ENCODE measurements at regions not wholly inside any gene's neighbourhood (a gene's known extent, or its start where the extent isn't known, plus 50 kb on each side); places are given as distances from the start of the nearest gene placed in this dataset.
"Not testable (repeated sequence)": the region's sequence is repeated elsewhere in the genome, so short reads cannot be mapped to it uniquely, and the experiment has no call there.

DNA sequence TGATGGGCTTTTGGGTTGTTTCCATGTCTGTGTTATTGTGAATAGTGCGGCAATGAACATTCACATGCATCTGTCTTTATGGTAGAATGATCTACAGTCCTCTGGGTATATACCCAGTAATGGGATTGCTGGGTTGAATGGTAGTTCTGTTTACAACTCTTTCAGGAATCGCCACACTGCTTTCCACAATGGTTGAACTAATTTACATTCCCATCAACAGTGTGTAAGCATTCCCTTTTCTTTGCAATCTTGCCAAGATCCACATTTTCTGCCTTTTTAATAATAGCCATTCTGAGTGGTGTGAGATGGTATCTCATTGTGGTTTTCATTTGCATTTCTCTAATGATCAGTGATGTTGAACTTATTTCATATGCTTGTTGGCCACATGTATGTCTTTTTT is 756.5 kb downstream of the DIAPH3 start:
- not testable (repeated sequence) for H3K27ac ChIP-seq (ENCODE audit: low read depth in 1 of 2, low read length in 1 of 2); H3K4me1 ChIP-seq (ENCODE audit: control insufficient read depth in 2 of 2, insufficient read depth in 2 of 2, low read length in 2 of 2); DNase-seq (ENCODE audit: low read depth in 6 of 9, low spot score in 9 of 9); H3K4me3 ChIP-seq (ENCODE audit: low read length in 2 of 2); H3K36me3 ChIP-seq (ENCODE audit: control insufficient read depth in 2 of 2, insufficient read depth in 2 of 2, low read length in 1 of 2); H3K27me3 ChIP-seq (ENCODE audit: control insufficient read depth in 2 of 2, insufficient read depth in 1 of 2, low read length in 1 of 2); H3K9me3 ChIP-seq (ENCODE audit: control insufficient read depth in 2 of 2, insufficient read depth in 1 of 2, low read length in 1 of 2)
- 94% methylated on average over 2 of the region's 2 CpGs for WGBS

DNA sequence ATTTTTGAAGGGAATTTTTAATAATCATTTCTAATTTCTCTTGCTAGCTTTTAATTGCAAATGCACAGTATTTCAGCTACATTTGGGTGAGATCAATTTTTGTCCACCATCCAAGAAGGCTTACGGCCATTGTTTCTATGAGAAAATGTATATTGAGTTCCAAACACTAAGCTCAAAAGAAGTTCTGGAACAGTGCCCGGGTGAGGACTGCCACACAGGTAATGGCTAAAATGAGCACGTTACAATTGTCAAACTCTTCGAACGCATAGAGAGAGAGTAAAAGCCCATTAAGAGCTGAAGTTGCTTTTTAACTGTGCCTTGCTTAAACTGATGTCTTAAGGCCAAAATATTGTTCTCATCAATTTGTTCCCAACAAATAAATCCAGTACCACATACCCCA is 755.0 kb downstream of the DIAPH3 start:
- no peak overlapping the region for H3K27ac ChIP-seq (ENCODE audit: low read depth in 1 of 2, low read length in 1 of 2)
- H3K36me3 ChIP-seq (ENCODE audit: control insufficient read depth in 2 of 2, insufficient read depth in 2 of 2, low read length in 1 of 2), result no peaks in the 10 kb centered on the region
- H3K4me3 ChIP-seq (ENCODE audit: low read length in 2 of 2), result no peak overlapping the region
- no peaks in the 10 kb centered on the region for H3K27me3 ChIP-seq (ENCODE audit: control insufficient read depth in 2 of 2, insufficient read depth in 1 of 2, low read length in 1 of 2)
- H3K9me3 ChIP-seq (ENCODE audit: control insufficient read depth in 2 of 2, insufficient read depth in 1 of 2, low read length in 1 of 2), result no peaks in the 10 kb centered on the region
- 95% methylated on average over 5 of the region's 5 CpGs for WGBS
- DNase-seq (ENCODE audit: low read depth in 6 of 9, low spot score in 9 of 9), result no peak
- H3K4me1 ChIP-seq (ENCODE audit: control insufficient read depth in 2 of 2, insufficient read depth in 2 of 2, low read length in 2 of 2), result no peaks in the 10 kb centered on the region

DNA sequence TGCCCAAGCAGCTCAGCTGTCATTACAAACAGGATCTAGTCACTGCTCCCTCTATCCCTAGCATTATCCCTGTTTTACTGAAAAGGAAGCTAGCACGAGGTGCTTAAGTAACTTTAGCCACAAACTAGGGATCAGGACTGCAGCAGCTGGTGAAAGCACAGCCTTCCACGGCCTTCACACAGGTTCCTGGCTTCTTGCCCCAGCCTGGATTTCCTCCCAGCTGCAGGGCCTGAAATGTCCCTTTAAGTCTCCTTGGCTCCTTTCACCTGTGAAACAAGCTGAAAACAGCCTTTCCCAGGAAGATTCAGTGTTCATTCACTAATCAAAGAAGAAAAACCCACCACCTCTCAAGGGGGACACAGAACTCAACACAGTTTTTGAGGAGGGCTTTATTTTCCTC is 754.5 kb downstream of the DIAPH3 start:
- H3K27me3 ChIP-seq (ENCODE audit: control insufficient read depth in 2 of 2, insufficient read depth in 1 of 2, low read length in 1 of 2), result no peaks in the 10 kb centered on the region
- no peaks in the 10 kb centered on the region for H3K9me3 ChIP-seq (ENCODE audit: control insufficient read depth in 2 of 2, insufficient read depth in 1 of 2, low read length in 1 of 2)
- no peaks in the 10 kb centered on the region for H3K4me1 ChIP-seq (ENCODE audit: control insufficient read depth in 2 of 2, insufficient read depth in 2 of 2, low read length in 2 of 2)
- peak in 1 of 9 donors; percentile 2 for DNase-seq (ENCODE audit: low read depth in 6 of 9, low spot score in 9 of 9)
- no peak overlapping the region for H3K27ac ChIP-seq (ENCODE audit: low read depth in 1 of 2, low read length in 1 of 2)
- H3K36me3 ChIP-seq (ENCODE audit: control insufficient read depth in 2 of 2, insufficient read depth in 2 of 2, low read length in 1 of 2), result no peaks in the 10 kb centered on the region
- no peak overlapping the region for H3K4me3 ChIP-seq (ENCODE audit: low read length in 2 of 2)
- WGBS, result 87% methylated on average over 2 of the region's 2 CpGs

DNA sequence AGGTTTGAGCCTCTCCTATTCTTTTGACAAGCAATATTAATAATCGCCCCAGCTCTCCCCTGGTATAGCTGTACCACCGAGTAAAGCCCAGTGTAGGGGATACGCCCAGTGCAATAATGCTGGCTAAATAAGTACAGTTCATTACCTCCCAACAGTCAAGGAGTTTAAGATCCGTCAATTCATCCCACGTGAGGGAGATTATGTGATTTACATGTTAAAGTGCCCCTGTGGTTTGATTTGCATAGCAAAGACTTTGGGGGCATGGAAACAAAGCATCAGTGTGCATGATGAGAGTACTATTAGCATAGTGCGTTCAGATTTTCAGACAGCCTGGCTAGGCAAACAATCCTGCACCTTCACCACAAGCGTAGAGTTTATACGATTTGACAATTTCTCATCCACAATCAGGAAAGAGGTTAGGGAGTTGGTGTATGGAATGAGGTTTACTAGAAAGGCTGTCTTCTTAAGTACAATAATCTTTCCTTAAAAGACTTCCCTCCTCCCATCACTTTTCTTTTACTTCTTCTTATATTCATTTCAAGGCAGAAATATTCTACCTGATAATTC is 754.0 kb downstream of the DIAPH3 start:
- H3K4me3 ChIP-seq (ENCODE audit: low read length in 2 of 2), result no peak overlapping the region
- no peak for DNase-seq (ENCODE audit: low read depth in 6 of 9, low spot score in 9 of 9)
- H3K27me3 ChIP-seq (ENCODE audit: control insufficient read depth in 2 of 2, insufficient read depth in 1 of 2, low read length in 1 of 2), result no peaks in the 10 kb centered on the region
- no peaks in the 10 kb centered on the region for H3K9me3 ChIP-seq (ENCODE audit: control insufficient read depth in 2 of 2, insufficient read depth in 1 of 2, low read length in 1 of 2)
- H3K27ac ChIP-seq (ENCODE audit: low read depth in 1 of 2, low read length in 1 of 2), result no peak overlapping the region
- 96% methylated on average over 8 of the region's 8 CpGs for WGBS
- H3K36me3 ChIP-seq (ENCODE audit: control insufficient read depth in 2 of 2, insufficient read depth in 2 of 2, low read length in 1 of 2), result no peaks in the 10 kb centered on the region
- H3K4me1 ChIP-seq (ENCODE audit: control insufficient read depth in 2 of 2, insufficient read depth in 2 of 2, low read length in 2 of 2), result no peaks in the 10 kb centered on the region

DNA sequence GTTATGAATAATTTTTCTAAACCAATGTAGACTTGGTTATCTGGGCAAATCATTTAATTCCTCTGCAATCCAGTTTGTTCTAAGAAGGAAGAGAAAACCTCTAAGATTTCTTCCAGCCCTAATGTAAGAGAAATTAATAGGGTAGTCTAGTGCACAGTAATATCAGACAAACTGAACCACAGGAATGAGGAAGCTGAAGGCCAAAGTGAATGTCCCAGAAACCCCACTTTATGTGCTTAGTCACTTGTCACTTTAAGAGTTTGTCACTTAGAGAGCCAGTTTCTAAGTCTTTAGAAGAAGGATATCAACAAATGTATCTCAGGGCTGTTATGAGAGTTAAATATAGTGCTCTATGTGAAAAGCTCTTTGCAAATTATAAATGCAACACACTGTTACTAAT is 750.6 kb downstream of the DIAPH3 start:
- Histone ChIP-seq H3K27me3 (ENCODE audit: control insufficient read depth in 2 of 2, insufficient read depth in 1 of 2, low read length in 1 of 2) (no peaks in the 10 kb centered on the region), H3K36me3 (ENCODE audit: control insufficient read depth in 2 of 2, insufficient read depth in 2 of 2, low read length in 1 of 2) (no peaks in the 10 kb centered on the region), H3K4me1 (ENCODE audit: control insufficient read depth in 2 of 2, insufficient read depth in 2 of 2, low read length in 2 of 2) (no peaks in the 10 kb centered on the region), H3K4me3 (ENCODE audit: low read length in 2 of 2) (no peak overlapping the region), H3K9me3 (ENCODE audit: control insufficient read depth in 2 of 2, insufficient read depth in 1 of 2, low read length in 1 of 2) (no peaks in the 10 kb centered on the region), H3K27ac (ENCODE audit: low read depth in 1 of 2, low read length in 1 of 2) (no peak overlapping the region)
- no peak for DNase-seq (ENCODE audit: low read depth in 6 of 9, low spot score in 9 of 9)

DNA sequence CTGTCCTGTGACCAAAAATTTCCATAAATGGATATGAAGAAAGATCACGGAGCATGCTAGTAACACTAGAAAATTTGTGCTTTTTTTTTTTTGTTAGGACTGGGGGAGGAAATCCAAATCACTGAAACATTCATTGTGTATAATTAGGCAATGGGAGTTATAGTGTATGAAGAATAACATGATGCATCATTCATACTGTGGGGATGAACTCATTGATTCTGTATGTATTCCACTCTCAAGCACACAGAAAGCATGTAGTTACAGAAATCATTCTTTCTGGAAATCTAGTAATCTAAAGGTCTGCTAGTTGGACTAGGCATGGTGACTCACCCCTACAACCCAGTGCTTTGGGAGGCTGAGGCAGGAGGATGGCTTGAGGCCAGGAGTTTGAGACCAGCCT is 749.7 kb downstream of the DIAPH3 start:
- 93% methylated on average over 1 of the region's 1 CpG for WGBS
- no peak overlapping the region for H3K4me3 ChIP-seq (ENCODE audit: low read length in 2 of 2)
- H3K27me3 ChIP-seq (ENCODE audit: control insufficient read depth in 2 of 2, insufficient read depth in 1 of 2, low read length in 1 of 2), result no peaks in the 10 kb centered on the region
- H3K4me1 ChIP-seq (ENCODE audit: control insufficient read depth in 2 of 2, insufficient read depth in 2 of 2, low read length in 2 of 2), result no peaks in the 10 kb centered on the region
- H3K27ac ChIP-seq (ENCODE audit: low read depth in 1 of 2, low read length in 1 of 2), result no peak overlapping the region
- H3K9me3 ChIP-seq (ENCODE audit: control insufficient read depth in 2 of 2, insufficient read depth in 1 of 2, low read length in 1 of 2), result no peaks in the 10 kb centered on the region
- no peak for DNase-seq (ENCODE audit: low read depth in 6 of 9, low spot score in 9 of 9)
- no peaks in the 10 kb centered on the region for H3K36me3 ChIP-seq (ENCODE audit: control insufficient read depth in 2 of 2, insufficient read depth in 2 of 2, low read length in 1 of 2)

DNA sequence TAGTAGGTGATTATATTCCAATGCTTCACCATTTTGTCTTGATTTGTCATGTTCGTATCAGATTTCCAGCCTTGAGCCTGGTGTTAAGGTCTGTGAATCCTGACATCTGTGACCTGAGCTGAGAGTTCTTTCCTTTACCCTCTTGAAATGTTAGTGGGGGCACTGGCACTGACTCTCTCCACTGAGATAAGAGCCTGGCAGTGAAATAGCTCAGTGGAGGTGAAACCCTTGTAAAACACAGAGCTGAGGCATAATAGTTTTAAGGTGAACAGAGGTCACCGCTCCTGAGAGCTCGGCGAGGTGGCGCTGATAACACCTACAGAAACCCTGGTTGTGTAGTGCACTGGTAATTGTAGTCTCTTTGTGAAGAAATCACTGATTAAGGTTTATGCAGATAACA is 748.2 kb downstream of the DIAPH3 start:
- Histone ChIP-seq H3K4me1 (ENCODE audit: control insufficient read depth in 2 of 2, insufficient read depth in 2 of 2, low read length in 2 of 2) (no peaks in the 10 kb centered on the region), H3K27me3 (ENCODE audit: control insufficient read depth in 2 of 2, insufficient read depth in 1 of 2, low read length in 1 of 2) (no peaks in the 10 kb centered on the region), H3K27ac (ENCODE audit: low read depth in 1 of 2, low read length in 1 of 2) (no peak overlapping the region), H3K36me3 (ENCODE audit: control insufficient read depth in 2 of 2, insufficient read depth in 2 of 2, low read length in 1 of 2) (no peaks in the 10 kb centered on the region), H3K9me3 (ENCODE audit: control insufficient read depth in 2 of 2, insufficient read depth in 1 of 2, low read length in 1 of 2) (no peaks in the 10 kb centered on the region), H3K4me3 (ENCODE audit: low read length in 2 of 2) (no peak overlapping the region)
- WGBS, result 98% methylated on average over 5 of the region's 5 CpGs
- no peak for DNase-seq (ENCODE audit: low read depth in 6 of 9, low spot score in 9 of 9)

DNA sequence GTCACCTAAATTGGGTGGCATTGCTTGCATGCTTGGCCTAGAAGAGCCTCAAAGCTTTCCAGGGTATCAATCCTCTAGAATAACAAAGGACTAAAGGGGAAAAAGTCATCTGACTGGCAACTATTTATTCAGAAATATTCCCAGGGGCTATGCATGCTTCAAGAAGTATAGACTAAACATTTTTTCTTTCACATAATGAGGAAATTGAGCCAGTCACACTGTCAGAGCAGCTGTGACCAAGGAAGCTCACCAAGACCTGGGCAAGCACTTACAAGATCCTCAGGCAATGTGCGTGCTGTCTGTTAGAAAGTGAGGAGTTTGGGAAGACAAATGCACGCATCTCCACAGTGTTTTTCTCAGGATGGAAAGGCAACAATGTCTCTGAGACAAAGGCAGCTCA is 747.2 kb downstream of the DIAPH3 start:
- H3K27ac ChIP-seq (ENCODE audit: low read depth in 1 of 2, low read length in 1 of 2), result no peak overlapping the region

DNA sequence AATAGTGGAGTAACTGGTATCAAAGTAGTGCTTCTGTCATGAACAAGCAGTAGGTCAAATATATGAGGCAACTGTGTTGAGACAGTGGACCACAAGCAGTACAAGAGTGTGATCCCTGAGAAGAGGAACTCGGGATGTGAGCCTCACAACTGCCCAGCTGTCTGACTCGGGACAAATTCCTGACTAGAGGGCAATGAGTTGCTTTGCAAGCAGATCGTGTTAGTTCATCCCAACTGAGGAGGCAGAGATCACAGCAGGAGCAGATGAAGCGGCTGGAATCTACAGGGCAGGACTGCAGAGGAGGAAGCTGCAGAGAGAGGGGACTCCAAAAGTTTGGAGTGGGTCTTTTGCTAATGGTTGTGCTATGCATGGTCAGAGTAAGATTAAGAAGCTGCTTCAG is 741.1 kb downstream of the DIAPH3 start:
- H3K4me3 ChIP-seq (ENCODE audit: low read length in 2 of 2), result no peak overlapping the region
- no peaks in the 10 kb centered on the region for H3K27me3 ChIP-seq (ENCODE audit: control insufficient read depth in 2 of 2, insufficient read depth in 1 of 2, low read length in 1 of 2)
- no peak for DNase-seq (ENCODE audit: low read depth in 6 of 9, low spot score in 9 of 9)
- H3K4me1 ChIP-seq (ENCODE audit: control insufficient read depth in 2 of 2, insufficient read depth in 2 of 2, low read length in 2 of 2), result no peaks in the 10 kb centered on the region
- H3K9me3 ChIP-seq (ENCODE audit: control insufficient read depth in 2 of 2, insufficient read depth in 1 of 2, low read length in 1 of 2), result no peaks in the 10 kb centered on the region
- WGBS, result 79% methylated on average over 4 of the region's 4 CpGs
- H3K27ac ChIP-seq (ENCODE audit: low read depth in 1 of 2, low read length in 1 of 2), result no peak overlapping the region
- H3K36me3 ChIP-seq (ENCODE audit: control insufficient read depth in 2 of 2, insufficient read depth in 2 of 2, low read length in 1 of 2), result no peaks in the 10 kb centered on the region

More for the DNA sequence above, 747.2 kb downstream of the DIAPH3 start:
- Histone ChIP-seq H3K9me3 (ENCODE audit: control insufficient read depth in 2 of 2, insufficient read depth in 1 of 2, low read length in 1 of 2) (no peaks in the 10 kb centered on the region), H3K27me3 (ENCODE audit: control insufficient read depth in 2 of 2, insufficient read depth in 1 of 2, low read length in 1 of 2) (no peaks in the 10 kb centered on the region), H3K4me1 (ENCODE audit: control insufficient read depth in 2 of 2, insufficient read depth in 2 of 2, low read length in 2 of 2) (no peaks in the 10 kb centered on the region), H3K36me3 (ENCODE audit: control insufficient read depth in 2 of 2, insufficient read depth in 2 of 2, low read length in 1 of 2) (no peaks in the 10 kb centered on the region), H3K4me3 (ENCODE audit: low read length in 2 of 2) (no peak overlapping the region)
- 89% methylated on average over 2 of the region's 2 CpGs for WGBS
- DNase-seq (ENCODE audit: low read depth in 6 of 9, low spot score in 9 of 9), result peak in 1 of 9 donors; percentile 1

All from thymus (tissue), 11 donors.